ENCODE measurements at regions not wholly inside any gene's neighbourhood (a gene's known extent, or its start where the extent isn't known, plus 50 kb on each side); places are given as distances from the start of the nearest gene placed in this dataset.

- peak; percentile 56 for DNase-seq (ENCODE audit: low spot score)
- no peak overlapping the region for H3K4me3 ChIP-seq (ENCODE audit: low read depth, low read length, poor library complexity, severe bottlenecking)
- H3K36me3 ChIP-seq (ENCODE audit: insufficient read depth, low read length, poor library complexity, severe bottlenecking), result no peaks in the 10 kb centered on the region
- CTCF ChIA-PET, result interaction anchor here (0.6 to 1.5 kb wide), 3 partner anchors 43 to 370 kb away, joined by 3 to 20 read pairs (median 4); no protein-coding TSS in a partner anchor
- no peak overlapping the region for H3K27ac ChIP-seq (ENCODE audit: low read depth, low read length, poor library complexity, severe bottlenecking)
- intact Hi-C loops (cut with micrococcal nuclease; ENCODE audit: unreplicated experiment), result loop anchor here (1.0 kb wide), 2 partner anchors 43 to 370 kb away; no protein-coding TSS in a partner anchor
- TF ChIP-seq CTCF (conservative IDR thresholded peaks at IDR 0.05; ENCODE audit: low read depth, low read length), result peak; percentile 82
- TF ChIP-seq EZH2 (IDR thresholded peaks at IDR 0.05; ENCODE audit: borderline replicate concordance, low read depth, low read length, poor library complexity, severe bottlenecking), result no peak
- H3K9me3 ChIP-seq (ENCODE audit: low read depth, low read length, poor library complexity, severe bottlenecking), result no peaks in the 10 kb centered on the region
- POLR2A ChIA-PET (ENCODE audit: low non-redundant PET), result no interaction called here
- BruUV-seq (replicated peaks), result no TSS peak
- no peaks in the 10 kb centered on the region for H3K4me1 ChIP-seq (ENCODE audit: insufficient read depth, low read length, poor library complexity, severe bottlenecking)
- H3K27me3 ChIP-seq (replicated peaks; ENCODE audit: insufficient read depth, low read depth, low read length, poor library complexity), result peaks cover 4% of the 10 kb centered on the region
These were observed 52.3 kb upstream of the IFNGR1 start for GRCh38 chr6:137271245-137272183.

DNA sequence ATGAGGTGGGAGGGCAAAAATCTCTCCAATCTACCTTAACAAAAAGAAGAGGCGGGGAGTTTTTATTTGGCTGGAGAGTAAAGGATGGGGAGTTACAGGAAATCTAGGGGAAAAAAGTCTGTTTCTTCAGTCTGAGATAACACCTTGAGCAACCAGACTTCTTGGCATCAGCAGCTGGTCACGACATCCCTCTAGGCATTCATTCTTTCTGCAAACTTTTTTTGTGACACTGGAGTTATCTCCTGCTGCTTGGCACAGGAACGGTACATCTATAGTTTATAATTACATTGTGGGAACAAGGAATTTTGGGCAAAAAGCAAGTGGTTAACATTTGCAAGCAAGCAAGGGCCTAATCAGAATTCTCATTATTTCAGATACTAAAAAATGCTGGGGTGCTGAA, 50.6 kb upstream of the IFNGR1 start:
- no TSS peak for BruUV-seq (replicated peaks)
- H3K4me1 ChIP-seq (ENCODE audit: insufficient read depth, low read length, poor library complexity, severe bottlenecking), result no peaks in the 10 kb centered on the region
- H3K27ac ChIP-seq (ENCODE audit: low read depth, low read length, poor library complexity, severe bottlenecking), result no peak overlapping the region
- peaks cover 4% of the 10 kb centered on the region for H3K27me3 ChIP-seq (replicated peaks; ENCODE audit: insufficient read depth, low read depth, low read length, poor library complexity)
- TF ChIP-seq CTCF (conservative IDR thresholded peaks at IDR 0.05; ENCODE audit: low read depth, low read length) (no peak), EZH2 (IDR thresholded peaks at IDR 0.05; ENCODE audit: borderline replicate concordance, low read depth, low read length, poor library complexity, severe bottlenecking) (no peak)
- ChIA-PET CTCF (no interaction called here), POLR2A (ENCODE audit: low non-redundant PET) (no interaction called here)
- no peaks in the 10 kb centered on the region for H3K36me3 ChIP-seq (ENCODE audit: insufficient read depth, low read length, poor library complexity, severe bottlenecking)
- no peak for DNase-seq (ENCODE audit: low spot score)
- no peak overlapping the region for H3K4me3 ChIP-seq (ENCODE audit: low read depth, low read length, poor library complexity, severe bottlenecking)
- intact Hi-C loops (cut with micrococcal nuclease; ENCODE audit: unreplicated experiment), result no loop called here
- H3K9me3 ChIP-seq (ENCODE audit: low read depth, low read length, poor library complexity, severe bottlenecking), result no peaks in the 10 kb centered on the region

- Histone ChIP-seq H3K4me1 (ENCODE audit: insufficient read depth, low read length, poor library complexity, severe bottlenecking) (no peaks in the 10 kb centered on the region), H3K36me3 (ENCODE audit: insufficient read depth, low read length, poor library complexity, severe bottlenecking) (no peaks in the 10 kb centered on the region), H3K27ac (ENCODE audit: low read depth, low read length, poor library complexity, severe bottlenecking) (no peak overlapping the region), H3K27me3 (replicated peaks; ENCODE audit: insufficient read depth, low read depth, low read length, poor library complexity) (peaks cover 4% of the 10 kb centered on the region), H3K4me3 (ENCODE audit: low read depth, low read length, poor library complexity, severe bottlenecking) (no peak overlapping the region), H3K9me3 (ENCODE audit: low read depth, low read length, poor library complexity, severe bottlenecking) (peaks cover 4% of the 10 kb centered on the region)
- POLR2A ChIA-PET (ENCODE audit: low non-redundant PET), result no interaction called here
- no peak for TF ChIP-seq EZH2 (IDR thresholded peaks at IDR 0.05; ENCODE audit: borderline replicate concordance, low read depth, low read length, poor library complexity, severe bottlenecking)
- TF ChIP-seq CTCF (conservative IDR thresholded peaks at IDR 0.05; ENCODE audit: low read depth, low read length), result no peak
- CTCF ChIA-PET, result no interaction called here
- DNase-seq (ENCODE audit: low spot score), result no peak
- no TSS peak for BruUV-seq (replicated peaks)
- intact Hi-C loops (cut with micrococcal nuclease; ENCODE audit: unreplicated experiment), result no loop called here
These were observed 50.2 kb upstream of the IFNGR1 start for GRCh38 chr6:137269347-137269746.
